Colon (tissue), 2 donors: ENCODE measurements at regions not wholly inside any gene's neighbourhood (a gene's known extent, or its start where the extent isn't known, plus 50 kb on each side); places are given as distances from the start of the nearest gene placed in this dataset.
A peak's percentile ranks its signal among the peaks of the same experiment; 100 is the strongest.
"Not testable (repeated sequence)": the region's sequence is repeated elsewhere in the genome, so short reads cannot be mapped to it uniquely, and the experiment has no call there.

Experiments
- FAIRE-seq: peaks from 2 replicates; lab custom pipeline; 2012; peaks lifted over from hg19 to GRCh38; lab: Jason Lieb, UNC
- donor health status: control.
- donor health status: control.

GRCh38 chr10:120048391-120048790 is 155.9 kb downstream of the SEC23IP start:
- no peak for FAIRE-seq

- no peak for FAIRE-seq
Observed at GRCh38 chr10:120051671-120052070, 159.1 kb downstream of the SEC23IP start.

- FAIRE-seq: peak; percentile 61
Observed at GRCh38 chr10:120052964-120053702, 160.6 kb downstream of the SEC23IP start.

GRCh38 chr10:120059790-120060189 is 167.3 kb downstream of the SEC23IP start:
- not testable (repeated sequence) for FAIRE-seq

- no peak for FAIRE-seq
Observed at GRCh38 chr10:120067427-120067826, 174.9 kb downstream of the SEC23IP start.

- no peak for FAIRE-seq
Observed at GRCh38 chr10:120069700-120070099, 177.2 kb downstream of the SEC23IP start.

GRCh38 chr10:120075349-120075748 is 182.8 kb downstream of the SEC23IP start:
- no peak for FAIRE-seq

- FAIRE-seq: no peak
Observed at GRCh38 chr10:120076996-120077706, 184.6 kb downstream of the SEC23IP start.

GRCh38 chr10:120077707-120078492 is 185.4 kb downstream of the SEC23IP start:
- no peak for FAIRE-seq

GRCh38 chr10:120085096-120085796 is 192.7 kb downstream of the SEC23IP start:
- FAIRE-seq: no peak

GRCh38 chr10:120086066-120086465 is 193.5 kb downstream of the SEC23IP start:
- no peak for FAIRE-seq

GRCh38 chr10:120087109-120087508 is 194.6 kb downstream of the SEC23IP start:
- FAIRE-seq: no peak

- FAIRE-seq: no peak
Observed at GRCh38 chr10:120095875-120096274, 203.3 kb downstream of the SEC23IP start.

GRCh38 chr10:120097766-120098165 is 205.2 kb downstream of the SEC23IP start:
- FAIRE-seq: no peak

GRCh38 chr10:120098232-120098930 is 205.9 kb downstream of the SEC23IP start:
- FAIRE-seq: no peak

GRCh38 chr10:120103738-120104560 is 211.4 kb downstream of the SEC23IP start:
- FAIRE-seq: no peak

GRCh38 chr10:120105001-120105400 is 212.5 kb downstream of the SEC23IP start:
- FAIRE-seq: no peak

GRCh38 chr10:120105492-120105891 is 213.0 kb downstream of the SEC23IP start:
- no peak for FAIRE-seq

- no peak for FAIRE-seq
Observed at GRCh38 chr10:120108916-120109315, 216.4 kb downstream of the SEC23IP start.

- not testable (repeated sequence) for FAIRE-seq
Observed at GRCh38 chr10:120109725-120110124, 217.2 kb downstream of the SEC23IP start.

GRCh38 chr10:120110196-120110595 is 217.7 kb downstream of the SEC23IP start:
- no peak for FAIRE-seq
